SK-N-MC (cell line): ENCODE measurements at regions not wholly inside any gene's neighbourhood (a gene's known extent, or its start where the extent isn't known, plus 50 kb on each side); places are given as distances from the start of the nearest gene placed in this dataset.

Experiments
- DNase-seq: peaks from one replicate; pipeline ENCODE4 v3.0.0-alpha.2; 2011; ENCODE audit warnings: low read depth, low spot score
- H3K27ac ChIP-seq: fragments of 200-600 bp; sonication (generic); 2 replicates; pipeline ENCODE4 v1.5.1; 2016; ENCODE audit warnings: mixed run types
- H3K36me3 ChIP-seq: fragments of 200-600 bp; sonication (generic); 2 replicates; pipeline ENCODE4 v1.6.1; 2017; ENCODE audit warnings: antibody characterized with exemption, low read length, mixed read lengths; ENCODE audit not compliant: insufficient read depth
- H3K4me3 ChIP-seq: fragments of 200-600 bp; sonication (generic); 2 replicates; pipeline ENCODE4 v1.5.1; 2016
- H3K9ac ChIP-seq: fragments of 200-600 bp; sonication (generic); 2 replicates; pipeline ENCODE4 v1.8.0; 2017; ENCODE audit warnings: mixed run types, mixed read lengths; ENCODE audit not compliant: insufficient read length
- H3K9me3 ChIP-seq: fragments of 200-600 bp; sonication (generic); 2 replicates; pipeline ENCODE4 v1.6.1; 2017; ENCODE audit warnings: low read depth, mild to moderate bottlenecking, antibody characterized with exemption, low read length, moderate library complexity, mixed read lengths
- EZH2 ChIP-seq: fragments of 200-600 bp; sonication (generic); IDR thresholded peaks from one replicate; pipeline ENCODE4 v1.6.1; 2017; ENCODE audit warnings: antibody characterized with exemption
- FOXP2 ChIP-seq: optimal IDR thresholded peaks from 2 replicates; pipeline ENCODE3; 2011; ENCODE audit warnings: mild to moderate bottlenecking, moderate library complexity; ENCODE audit not compliant: insufficient read depth; ENCODE audit errors: extremely low read length, control extremely low read depth
- POLR2AphosphoS5 ChIP-seq: IDR thresholded peaks from 2 replicates; pipeline ENCODE4 v1.6.1; 2012; ENCODE audit warnings: mild to moderate bottlenecking, low read depth, low read length, borderline replicate concordance

- DNase-seq = no peak
- Histone ChIP-seq H3K4me3 (no peak overlapping the region), H3K9ac (no peak overlapping the region), H3K27ac (no peak overlapping the region), H3K36me3 (no peaks in the 10 kb centered on the region), H3K9me3 (no peaks in the 10 kb centered on the region)
- TF ChIP-seq POLR2AphosphoS5 (no peak), EZH2 (no peak), FOXP2 (no peak)
These were observed 70.3 kb upstream of the RMDN2 start for GRCh38 chr2:37854676-37855282.

- no peaks in the 10 kb centered on the region for H3K36me3 ChIP-seq
- no peak overlapping the region for H3K27ac ChIP-seq
- TF ChIP-seq POLR2AphosphoS5 (no peak), FOXP2 (no peak)
- no peaks in the 10 kb centered on the region for H3K9me3 ChIP-seq
- no peak overlapping the region for H3K9ac ChIP-seq
- no peak overlapping the region for H3K4me3 ChIP-seq
- DNase-seq = no peak
These were observed 69.6 kb upstream of the RMDN2 start for GRCh38 chr2:37855283-37856041.

- H3K36me3 ChIP-seq = no peaks in the 10 kb centered on the region
- no peaks in the 10 kb centered on the region for H3K9me3 ChIP-seq
- TF ChIP-seq POLR2AphosphoS5 (no peak), EZH2 (no peak), FOXP2 (no peak)
- no peak for DNase-seq
- H3K27ac ChIP-seq = no peak overlapping the region
- no peak overlapping the region for H3K9ac ChIP-seq
- no peak overlapping the region for H3K4me3 ChIP-seq
These were observed 68.9 kb upstream of the RMDN2 start for GRCh38 chr2:37856101-37856751.

DNA sequence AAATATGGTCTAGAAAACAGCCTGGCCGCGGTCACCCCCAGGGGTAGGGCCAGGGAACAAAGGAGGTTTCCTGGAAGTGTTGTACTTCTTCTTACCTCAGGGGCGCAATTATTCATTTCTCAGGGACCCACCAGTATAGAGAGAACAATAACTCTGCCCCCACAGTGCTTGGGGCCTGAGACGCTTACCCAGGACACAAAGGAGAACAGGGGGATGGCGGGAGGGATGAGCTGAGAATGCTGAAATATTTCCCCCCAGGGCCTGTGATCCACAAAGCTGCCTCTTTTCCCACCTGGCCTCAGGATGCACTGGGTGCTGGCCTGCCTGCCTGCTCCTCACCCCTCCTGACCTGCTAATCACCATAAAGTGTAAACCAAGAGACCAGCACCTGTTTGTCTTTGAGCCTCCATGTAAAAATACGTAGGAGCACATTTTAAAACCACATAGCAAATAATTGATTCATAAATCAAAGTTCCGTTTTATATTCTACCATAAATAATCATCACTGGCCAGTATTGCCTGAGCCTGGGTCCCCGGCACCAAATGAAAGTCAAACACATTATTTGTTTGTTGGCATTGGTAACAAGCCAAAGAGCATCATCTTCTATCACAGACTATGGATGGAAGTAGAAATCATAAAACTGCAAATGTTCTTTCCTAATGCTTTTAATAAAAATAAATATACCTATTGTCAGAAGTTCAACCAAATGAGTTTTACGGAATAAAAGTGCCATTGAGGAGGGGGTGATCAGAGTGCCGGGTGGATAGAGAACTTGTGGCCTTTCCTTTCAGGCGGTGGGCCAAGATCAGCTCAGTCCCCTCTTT lies 67.3 kb upstream of the RMDN2 start:
- H3K4me3 ChIP-seq = no peak overlapping the region
- no peak overlapping the region for H3K27ac ChIP-seq
- TF ChIP-seq FOXP2 = no peak
- TF ChIP-seq POLR2AphosphoS5 = no peak
- TF ChIP-seq EZH2 = no peak
- H3K9me3 ChIP-seq = no peaks in the 10 kb centered on the region
- H3K9ac ChIP-seq = no peak overlapping the region
- no peak for DNase-seq
- H3K36me3 ChIP-seq = no peaks in the 10 kb centered on the region

DNA sequence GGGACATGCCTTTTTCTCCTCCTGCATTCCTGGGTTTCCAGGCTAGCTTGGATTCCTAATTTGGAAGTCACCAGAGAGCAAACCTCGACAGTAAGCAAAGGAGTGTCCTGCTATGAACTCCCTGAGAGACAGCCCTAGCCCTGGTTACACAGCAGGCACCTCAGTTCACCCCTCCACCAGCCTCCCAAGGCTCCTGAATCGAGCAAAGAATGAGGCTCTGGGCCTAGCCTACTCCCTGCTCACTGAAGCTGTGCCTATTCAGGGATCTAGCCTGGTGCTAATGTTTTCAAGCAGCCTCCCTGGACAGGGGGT lies 66.7 kb upstream of the RMDN2 start:
- no peak for DNase-seq
- Histone ChIP-seq H3K27ac (no peak overlapping the region), H3K9me3 (no peaks in the 10 kb centered on the region), H3K9ac (no peak overlapping the region), H3K4me3 (no peak overlapping the region), H3K36me3 (no peaks in the 10 kb centered on the region)
- TF ChIP-seq EZH2 (no peak), POLR2AphosphoS5 (no peak), FOXP2 (no peak)

GRCh38 chr2:37858725-37859267 lies 66.3 kb upstream of the RMDN2 start:
- no peak overlapping the region for H3K27ac ChIP-seq
- no peak for TF ChIP-seq EZH2
- TF ChIP-seq FOXP2 = no peak
- TF ChIP-seq POLR2AphosphoS5 = no peak
- no peaks in the 10 kb centered on the region for H3K36me3 ChIP-seq
- H3K9me3 ChIP-seq = no peaks in the 10 kb centered on the region
- H3K4me3 ChIP-seq = no peak overlapping the region
- DNase-seq = no peak
- no peak overlapping the region for H3K9ac ChIP-seq

DNA sequence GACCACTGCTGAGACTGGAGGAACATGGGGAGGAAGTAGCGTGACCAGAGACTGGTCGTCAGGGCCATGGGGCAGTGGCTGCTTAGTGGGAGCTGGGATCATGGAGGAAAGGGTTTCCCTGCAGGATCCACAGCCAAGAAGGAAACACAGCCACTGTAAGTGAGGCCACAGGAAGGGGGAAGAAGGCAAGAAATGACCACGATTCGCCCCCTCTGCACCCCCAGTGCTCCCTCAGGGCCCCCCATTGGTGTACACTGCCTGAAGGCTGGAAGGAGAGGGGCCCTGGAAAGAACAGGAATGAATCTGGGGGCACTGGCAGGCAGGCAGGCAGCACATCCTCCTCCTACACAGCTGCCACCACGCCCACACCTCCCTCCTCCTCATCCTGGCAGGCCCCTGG lies 62.5 kb upstream of the RMDN2 start:
- Histone ChIP-seq H3K9me3 (no peaks in the 10 kb centered on the region), H3K36me3 (no peaks in the 10 kb centered on the region), H3K9ac (no peak overlapping the region), H3K27ac (no peak overlapping the region), H3K4me3 (no peak overlapping the region)
- no peak for DNase-seq
- TF ChIP-seq POLR2AphosphoS5 (no peak), EZH2 (no peak), FOXP2 (no peak)

GRCh38 chr2:37864217-37864616 lies 60.9 kb upstream of the RMDN2 start:
- no peak overlapping the region for H3K9ac ChIP-seq
- no peak for DNase-seq
- H3K27ac ChIP-seq = no peak overlapping the region
- H3K4me3 ChIP-seq = no peak overlapping the region
- H3K36me3 ChIP-seq = no peaks in the 10 kb centered on the region
- no peaks in the 10 kb centered on the region for H3K9me3 ChIP-seq
- TF ChIP-seq FOXP2 (no peak), POLR2AphosphoS5 (no peak), EZH2 (no peak)
